GM12873 (cell line): ENCODE measurements at regions not wholly inside any gene's neighbourhood (a gene's known extent, or its start where the extent isn't known, plus 50 kb on each side); places are given as distances from the start of the nearest gene placed in this dataset.

Source experiments
- TF ChIP-seq, protein P1 (sequence below): IDR thresholded peaks from 2 replicates; pipeline ENCODE4 v1.5.1; 2012; ENCODE audit warnings: low read depth, mild to moderate bottlenecking, moderate library complexity, low read length, control low read depth; ENCODE audit not compliant: insufficient read depth; ENCODE audit errors: missing control alignments

DNA sequence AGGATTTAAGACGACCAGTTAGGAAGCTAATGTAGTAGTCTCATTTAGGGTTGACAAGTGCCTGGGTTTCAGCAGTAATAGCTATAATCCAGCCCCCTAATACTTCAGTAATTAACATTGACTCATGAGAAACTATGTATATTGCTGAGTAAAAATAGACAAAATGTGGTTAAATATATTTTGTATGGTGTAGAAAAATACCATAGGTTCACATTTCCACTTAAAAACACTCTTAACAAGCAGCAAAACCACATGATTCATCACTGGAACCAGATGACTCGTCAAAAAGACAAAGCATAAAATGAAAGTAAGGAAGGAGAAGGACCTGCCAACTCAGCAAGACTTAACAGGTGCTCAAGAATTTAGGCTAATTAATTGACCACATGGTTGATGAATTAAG, 288.9 kb downstream of the EFHB start:
- TF ChIP-seq, protein P1, sequence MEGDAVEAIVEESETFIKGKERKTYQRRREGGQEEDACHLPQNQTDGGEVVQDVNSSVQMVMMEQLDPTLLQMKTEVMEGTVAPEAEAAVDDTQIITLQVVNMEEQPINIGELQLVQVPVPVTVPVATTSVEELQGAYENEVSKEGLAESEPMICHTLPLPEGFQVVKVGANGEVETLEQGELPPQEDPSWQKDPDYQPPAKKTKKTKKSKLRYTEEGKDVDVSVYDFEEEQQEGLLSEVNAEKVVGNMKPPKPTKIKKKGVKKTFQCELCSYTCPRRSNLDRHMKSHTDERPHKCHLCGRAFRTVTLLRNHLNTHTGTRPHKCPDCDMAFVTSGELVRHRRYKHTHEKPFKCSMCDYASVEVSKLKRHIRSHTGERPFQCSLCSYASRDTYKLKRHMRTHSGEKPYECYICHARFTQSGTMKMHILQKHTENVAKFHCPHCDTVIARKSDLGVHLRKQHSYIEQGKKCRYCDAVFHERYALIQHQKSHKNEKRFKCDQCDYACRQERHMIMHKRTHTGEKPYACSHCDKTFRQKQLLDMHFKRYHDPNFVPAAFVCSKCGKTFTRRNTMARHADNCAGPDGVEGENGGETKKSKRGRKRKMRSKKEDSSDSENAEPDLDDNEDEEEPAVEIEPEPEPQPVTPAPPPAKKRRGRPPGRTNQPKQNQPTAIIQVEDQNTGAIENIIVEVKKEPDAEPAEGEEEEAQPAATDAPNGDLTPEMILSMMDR, result no peak

DNA sequence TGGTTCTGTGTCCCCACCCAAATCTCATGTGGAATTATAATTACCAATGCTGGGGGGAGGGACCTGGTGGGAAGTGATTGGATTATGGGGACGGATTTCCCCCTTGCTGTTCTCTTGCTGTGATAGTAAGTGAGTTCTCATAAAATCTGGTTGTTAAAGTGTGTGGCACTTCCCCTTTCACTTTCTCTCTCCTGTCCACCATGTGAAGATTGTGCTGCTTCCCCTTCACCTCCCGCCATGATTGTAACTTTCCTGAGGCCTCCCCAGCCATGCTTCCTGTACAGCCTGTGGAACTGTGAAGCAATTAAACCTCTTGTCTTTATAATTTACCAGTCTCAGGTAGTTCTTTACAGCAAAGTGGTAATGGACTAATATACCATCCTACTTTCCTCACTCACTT, 289.6 kb downstream of the EFHB start:
- TF ChIP-seq, protein P1, result no peak

DNA sequence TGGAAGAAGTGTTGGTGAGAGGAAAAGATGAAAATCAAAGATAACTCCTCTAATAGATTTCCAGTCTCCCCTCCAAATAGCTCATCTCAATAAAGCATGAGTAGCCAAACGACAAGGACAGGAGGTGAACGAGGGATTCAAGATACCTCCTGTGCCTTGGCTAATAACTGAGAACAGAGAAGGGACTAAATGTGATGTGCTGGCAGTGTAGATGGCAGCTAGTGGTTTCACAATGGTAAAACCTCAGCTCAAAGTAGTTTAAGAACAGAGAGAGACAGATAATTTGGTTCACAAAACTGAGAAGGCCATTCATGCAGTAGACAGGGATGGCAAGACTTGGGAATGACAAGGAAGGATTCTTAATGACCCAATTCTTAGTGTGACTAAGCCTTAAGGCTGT, 292.6 kb downstream of the EFHB start:
- TF ChIP-seq, protein P1, result no peak

DNA sequence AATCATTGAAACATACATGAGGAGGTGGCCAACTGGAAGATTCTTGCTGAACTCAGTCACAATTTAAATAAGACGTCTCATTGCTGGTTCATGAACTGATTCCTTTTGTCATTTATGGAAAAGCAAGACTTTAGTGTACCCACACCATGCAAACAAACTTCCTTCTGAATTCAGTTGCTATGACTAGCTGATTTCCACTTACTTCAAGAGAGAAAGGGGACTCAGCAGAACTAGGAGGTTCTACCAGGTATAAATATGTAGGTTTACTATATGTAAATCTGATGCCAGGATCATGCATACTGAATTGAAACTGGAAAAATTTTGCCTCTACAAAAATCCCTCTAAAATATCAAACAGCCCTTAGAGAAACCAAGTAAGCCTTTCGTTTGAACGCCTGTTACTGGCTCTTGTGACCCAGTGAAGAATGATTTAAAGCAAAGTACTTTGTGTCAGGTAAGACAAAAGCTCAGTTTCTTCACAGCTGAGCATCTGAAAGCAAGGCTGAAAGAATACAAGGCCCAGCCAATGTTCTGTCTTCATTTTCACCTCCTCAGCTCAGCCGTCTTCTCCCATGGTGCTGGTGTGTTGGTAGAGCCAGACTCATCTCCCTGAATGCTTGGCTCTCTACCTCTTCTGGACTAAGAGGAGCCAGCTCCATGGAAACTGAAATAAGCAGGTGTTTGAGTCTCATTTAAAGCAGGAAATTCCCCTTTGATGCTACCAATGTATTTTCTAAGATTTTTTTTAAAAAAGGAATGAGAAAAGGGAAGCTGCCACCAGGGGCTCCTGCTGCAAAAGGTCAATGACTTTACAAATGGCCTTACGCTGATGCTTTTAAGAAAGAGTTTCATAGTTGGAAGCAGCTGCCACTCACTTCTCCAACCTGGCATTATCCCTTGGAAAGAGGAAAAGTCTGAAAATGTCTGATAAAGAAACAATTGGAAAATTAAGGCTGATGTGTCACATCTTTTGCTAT, 301.6 kb downstream of the EFHB start:
- TF ChIP-seq, protein P1, result peak; percentile 15

DNA sequence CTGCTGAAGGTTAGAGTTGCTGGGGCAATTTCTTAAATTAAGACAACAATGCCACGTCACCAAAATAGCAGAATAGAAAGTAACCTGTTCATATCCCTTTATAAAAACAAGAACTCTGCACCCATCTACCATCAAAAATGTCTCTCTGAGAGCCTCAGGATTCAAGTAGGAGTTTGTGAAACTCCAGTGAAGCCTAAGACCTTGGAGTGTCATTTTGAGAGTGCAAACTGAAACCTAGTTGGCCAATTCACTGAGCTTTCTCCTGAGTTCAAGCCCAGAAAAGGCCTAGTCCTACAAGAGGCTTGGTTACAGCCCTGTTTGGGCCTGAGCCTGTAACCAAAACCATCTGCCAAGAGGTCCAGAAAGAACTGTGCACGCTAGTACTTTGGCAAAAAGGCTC, 335.1 kb downstream of the EFHB start:
- TF ChIP-seq, protein P1, result no peak

DNA sequence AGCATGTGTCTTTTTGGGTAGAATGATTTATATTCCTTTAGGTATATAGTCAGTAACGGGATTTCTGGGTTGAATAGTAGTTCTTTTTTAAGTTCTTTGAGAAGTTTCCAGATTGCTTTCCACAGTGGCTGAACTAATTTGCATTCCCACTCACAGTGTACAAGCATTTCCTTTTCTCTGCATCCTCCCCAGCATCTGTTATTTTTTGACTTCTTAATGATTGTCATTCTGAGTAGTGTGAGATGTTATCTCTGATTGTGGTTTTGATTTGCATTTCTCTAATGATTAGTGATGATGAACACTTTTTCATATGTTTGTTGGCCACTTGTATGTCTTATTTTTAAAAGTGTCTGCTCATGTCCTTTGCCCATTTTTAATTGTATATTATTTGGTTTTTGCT, 337.6 kb downstream of the EFHB start:
- TF ChIP-seq, protein P1, result no peak

DNA sequence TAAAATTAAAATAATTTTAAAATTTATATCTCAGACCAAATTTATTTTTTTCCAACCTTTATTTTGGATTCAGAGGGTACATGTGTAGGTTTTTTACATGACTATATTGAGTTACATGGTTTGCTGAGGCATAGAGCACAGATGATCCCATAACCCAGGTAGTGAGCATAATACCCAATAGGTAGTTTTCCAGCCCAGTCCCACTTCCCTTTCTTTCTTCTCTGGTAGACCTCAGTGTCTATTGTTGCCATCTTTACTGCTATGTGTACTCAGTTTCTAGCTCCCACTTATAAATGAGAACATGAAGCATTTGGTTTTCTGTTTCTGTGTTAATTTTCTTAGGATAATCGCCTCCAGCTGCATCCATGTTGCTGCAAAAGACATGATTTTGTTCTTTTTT, 338.1 kb downstream of the EFHB start:
- TF ChIP-seq, protein P1, result no peak
